BLaER1 (cell line): ENCODE measurements at regions not wholly inside any gene's neighbourhood (a gene's known extent, or its start where the extent isn't known, plus 50 kb on each side); places are given as distances from the start of the nearest gene placed in this dataset.

Experiments
- H3K27ac ChIP-seq: shearing (Covaris generic); formaldehyde crosslinking; 2 replicates; pipeline ENCODE4 v1.8.1; 2022
- H3K27me3 ChIP-seq: shearing (Covaris generic); formaldehyde crosslinking; 2 replicates; pipeline ENCODE4 v1.8.1; 2022
- H3K36me3 ChIP-seq: shearing (Covaris generic); formaldehyde crosslinking; 2 replicates; pipeline ENCODE4 v1.8.1; 2022
- H3K4me1 ChIP-seq: shearing (Covaris generic); formaldehyde crosslinking; 2 replicates; pipeline ENCODE4 v1.8.1; 2022
- H3K4me2 ChIP-seq: shearing (Covaris generic); formaldehyde crosslinking; 2 replicates; pipeline ENCODE4 v1.8.1; 2022
- H3K4me3 ChIP-seq: shearing (Covaris generic); formaldehyde crosslinking; 2 replicates; pipeline ENCODE4 v1.8.1; 2022
- H3K9ac ChIP-seq: shearing (Covaris generic); formaldehyde crosslinking; 2 replicates; pipeline ENCODE4 v1.8.1; 2022
- H3K9me3 ChIP-seq: shearing (Covaris generic); formaldehyde crosslinking; 2 replicates; pipeline ENCODE4 v1.8.1; 2022
- H4K20me1 ChIP-seq: shearing (Covaris generic); formaldehyde crosslinking; 2 replicates; pipeline ENCODE4 v1.8.1; 2022
- Cebpa-rat ChIP-seq: shearing (Covaris generic); IDR thresholded peaks from 2 replicates; pipeline ENCODE4 v1.8.1; 2022

GRCh38 chr18:46366201-46366600 lies 262.0 kb downstream of the HAUS1 start:
- H3K27ac ChIP-seq: no peak overlapping the region
- H3K36me3 ChIP-seq: peaks cover 70% of the 10 kb centered on the region
- peaks cover 53% of the 10 kb centered on the region for H4K20me1 ChIP-seq
- no peaks in the 10 kb centered on the region for H3K27me3 ChIP-seq
- TF ChIP-seq Cebpa-rat: no peak
- no peak overlapping the region for H3K4me3 ChIP-seq
- no peaks in the 10 kb centered on the region for H3K9me3 ChIP-seq
- no peak overlapping the region for H3K9ac ChIP-seq
- H3K4me2 ChIP-seq: no peak overlapping the region
- 0 out of 2 replicates have a peak, but pooled peaks cover 10% of the 10 kb centered on the region for H3K4me1 ChIP-seq

- Histone ChIP-seq H3K36me3 (peaks cover 70% of the 10 kb centered on the region), H3K4me1 (0 out of 2 replicates have a peak, but pooled peaks cover 5% of the 10 kb centered on the region), H3K4me2 (no peak overlapping the region), H3K9ac (no peak overlapping the region), H3K27me3 (no peaks in the 10 kb centered on the region), H4K20me1 (peaks cover 54% of the 10 kb centered on the region), H3K27ac (no peak overlapping the region), H3K9me3 (no peaks in the 10 kb centered on the region), H3K4me3 (no peak overlapping the region)
- TF ChIP-seq Cebpa-rat: no peak
Observed at GRCh38 chr18:46366751-46367376, 262.7 kb downstream of the HAUS1 start.

GRCh38 chr18:46369323-46369722 lies 265.1 kb downstream of the HAUS1 start:
- no peaks in the 10 kb centered on the region for H3K27me3 ChIP-seq
- H3K9ac ChIP-seq: no peak overlapping the region
- peaks cover 61% of the 10 kb centered on the region for H3K36me3 ChIP-seq
- no peak overlapping the region for H3K27ac ChIP-seq
- H3K4me3 ChIP-seq: no peak overlapping the region
- TF ChIP-seq Cebpa-rat: no peak
- H3K9me3 ChIP-seq: no peaks in the 10 kb centered on the region
- H4K20me1 ChIP-seq: peaks cover 61% of the 10 kb centered on the region
- no peak overlapping the region for H3K4me2 ChIP-seq
- H3K4me1 ChIP-seq: no peaks in the 10 kb centered on the region

- Histone ChIP-seq H4K20me1 (peaks cover 77% of the 10 kb centered on the region), H3K36me3 (peaks cover 52% of the 10 kb centered on the region), H3K4me3 (no peak overlapping the region), H3K27ac (no peak overlapping the region), H3K4me2 (no peak overlapping the region), H3K9me3 (no peaks in the 10 kb centered on the region), H3K27me3 (no peaks in the 10 kb centered on the region), H3K9ac (no peak overlapping the region), H3K4me1 (no peaks in the 10 kb centered on the region)
- TF ChIP-seq Cebpa-rat: no peak
Observed at GRCh38 chr18:46370898-46371297, 266.7 kb downstream of the HAUS1 start.

- no peak overlapping the region for H3K27ac ChIP-seq
- H3K4me3 ChIP-seq: no peak overlapping the region
- peaks cover 88% of the 10 kb centered on the region for H4K20me1 ChIP-seq
- peaks cover 55% of the 10 kb centered on the region for H3K36me3 ChIP-seq
- H3K27me3 ChIP-seq: no peaks in the 10 kb centered on the region
- no peak overlapping the region for H3K4me2 ChIP-seq
- no peaks in the 10 kb centered on the region for H3K4me1 ChIP-seq
- H3K9ac ChIP-seq: no peak overlapping the region
- TF ChIP-seq Cebpa-rat: no peak
- no peaks in the 10 kb centered on the region for H3K9me3 ChIP-seq
Observed at GRCh38 chr18:46372670-46373069, 268.5 kb downstream of the HAUS1 start.

- H3K27ac ChIP-seq: no peak overlapping the region
- H3K9ac ChIP-seq: no peak overlapping the region
- no peak overlapping the region for H3K4me3 ChIP-seq
- peaks cover 60% of the 10 kb centered on the region for H3K36me3 ChIP-seq
- H4K20me1 ChIP-seq: peaks cover 93% of the 10 kb centered on the region
- H3K4me2 ChIP-seq: no peak overlapping the region
- TF ChIP-seq Cebpa-rat: no peak
- H3K9me3 ChIP-seq: no peaks in the 10 kb centered on the region
- H3K4me1 ChIP-seq: no peaks in the 10 kb centered on the region
- no peaks in the 10 kb centered on the region for H3K27me3 ChIP-seq
Observed at GRCh38 chr18:46373131-46373530, 268.9 kb downstream of the HAUS1 start.

- H3K4me3 ChIP-seq: no peak overlapping the region
- H3K27ac ChIP-seq: no peak overlapping the region
- no peak overlapping the region for H3K9ac ChIP-seq
- H3K4me2 ChIP-seq: no peak overlapping the region
- H4K20me1 ChIP-seq: peaks cover 100% of the 10 kb centered on the region
- H3K36me3 ChIP-seq: peaks cover 66% of the 10 kb centered on the region
- no peaks in the 10 kb centered on the region for H3K9me3 ChIP-seq
- H3K27me3 ChIP-seq: no peaks in the 10 kb centered on the region
- no peak for TF ChIP-seq Cebpa-rat
- H3K4me1 ChIP-seq: no peaks in the 10 kb centered on the region
Observed at GRCh38 chr18:46373791-46374190, 269.6 kb downstream of the HAUS1 start.

GRCh38 chr18:46374850-46375249 lies 270.7 kb downstream of the HAUS1 start:
- Histone ChIP-seq H3K36me3 (peaks cover 66% of the 10 kb centered on the region), H3K4me3 (no peak overlapping the region), H3K4me2 (no peak overlapping the region), H3K27me3 (no peaks in the 10 kb centered on the region), H3K4me1 (no peaks in the 10 kb centered on the region), H3K9me3 (no peaks in the 10 kb centered on the region), H3K9ac (no peak overlapping the region), H3K27ac (no peak overlapping the region), H4K20me1 (peaks cover 100% of the 10 kb centered on the region)
- TF ChIP-seq Cebpa-rat: no peak

- Histone ChIP-seq H3K9ac (no peak overlapping the region), H3K27me3 (no peaks in the 10 kb centered on the region), H3K36me3 (peaks cover 66% of the 10 kb centered on the region), H3K4me2 (no peak overlapping the region), H4K20me1 (peaks cover 100% of the 10 kb centered on the region), H3K4me1 (no peaks in the 10 kb centered on the region), H3K27ac (no peak overlapping the region), H3K4me3 (no peak overlapping the region), H3K9me3 (no peaks in the 10 kb centered on the region)
- no peak for TF ChIP-seq Cebpa-rat
Observed at GRCh38 chr18:46377557-46377956, 273.4 kb downstream of the HAUS1 start.

GRCh38 chr18:46378126-46378863 lies 274.1 kb downstream of the HAUS1 start:
- Histone ChIP-seq H3K27me3 (no peaks in the 10 kb centered on the region), H3K4me2 (no peak overlapping the region), H3K9me3 (no peaks in the 10 kb centered on the region), H3K4me3 (no peak overlapping the region), H4K20me1 (peaks cover 99% of the 10 kb centered on the region), H3K4me1 (no peaks in the 10 kb centered on the region), H3K27ac (no peak overlapping the region), H3K36me3 (peaks cover 63% of the 10 kb centered on the region), H3K9ac (no peak overlapping the region)
- TF ChIP-seq Cebpa-rat: no peak
